ENCODE measurements at regions not wholly inside any gene's neighbourhood (a gene's known extent, or its start where the extent isn't known, plus 50 kb on each side); places are given as distances from the start of the nearest gene placed in this dataset.
A peak's percentile ranks its signal among the peaks of the same experiment; 100 is the strongest.
"Not testable (repeated sequence)": the region's sequence is repeated elsewhere in the genome, so short reads cannot be mapped to it uniquely, and the experiment has no call there.

- H3K4me3 ChIP-seq (ENCODE audit: low read length), result no peak overlapping the region
- DNase-seq (ENCODE audit: low read depth), result peak; percentile 40
- no peak for TF ChIP-seq CTCF (IDR thresholded peaks at IDR 0.05; ENCODE audit: insufficient read depth, low read depth, low read length, missing control alignments)
Measured at GRCh38 chr18:29849144-29849543, 1193.4 kb downstream of the DSC3 start.

- peak; percentile 47 for DNase-seq (ENCODE audit: low read depth)
- TF ChIP-seq CTCF (IDR thresholded peaks at IDR 0.05; ENCODE audit: insufficient read depth, low read depth, low read length, missing control alignments), result no peak
- H3K4me3 ChIP-seq (ENCODE audit: low read length), result no peak overlapping the region
Measured at GRCh38 chr18:29841631-29842030, 1200.9 kb downstream of the DSC3 start.

GRCh38 chr18:29840089-29840488, 1202.5 kb downstream of the DSC3 start:
- H3K4me3 ChIP-seq (ENCODE audit: low read length), result no peak overlapping the region
- no peak for TF ChIP-seq CTCF (IDR thresholded peaks at IDR 0.05; ENCODE audit: insufficient read depth, low read depth, low read length, missing control alignments)
- peak; percentile 96 for DNase-seq (ENCODE audit: low read depth)

- H3K4me3 ChIP-seq (ENCODE audit: low read length); DNase-seq (ENCODE audit: low read depth): not testable (repeated sequence)
Measured at GRCh38 chr18:29838961-29839360, 1203.6 kb downstream of the DSC3 start.

- H3K4me3 ChIP-seq (ENCODE audit: low read length), result no peak overlapping the region
- no peak for DNase-seq (ENCODE audit: low read depth)
- no peak for TF ChIP-seq CTCF (IDR thresholded peaks at IDR 0.05; ENCODE audit: insufficient read depth, low read depth, low read length, missing control alignments)
Measured at GRCh38 chr18:29838556-29838955, 1204.0 kb downstream of the DSC3 start.

GRCh38 chr18:29823671-29824070, 1218.9 kb downstream of the DSC3 start:
- TF ChIP-seq CTCF (IDR thresholded peaks at IDR 0.05; ENCODE audit: insufficient read depth, low read depth, low read length, missing control alignments), result no peak
- DNase-seq (ENCODE audit: low read depth), result peak; percentile 76
- no peak overlapping the region for H3K4me3 ChIP-seq (ENCODE audit: low read length)

GRCh38 chr18:29821544-29821943, 1221.0 kb downstream of the DSC3 start:
- no peak for DNase-seq (ENCODE audit: low read depth)
- no peak for TF ChIP-seq CTCF (IDR thresholded peaks at IDR 0.05; ENCODE audit: insufficient read depth, low read depth, low read length, missing control alignments)
- H3K4me3 ChIP-seq (ENCODE audit: low read length), result no peak overlapping the region

- no peak overlapping the region for H3K4me3 ChIP-seq (ENCODE audit: low read length)
- DNase-seq (ENCODE audit: low read depth), result peak; percentile 13
- no peak for TF ChIP-seq CTCF (IDR thresholded peaks at IDR 0.05; ENCODE audit: insufficient read depth, low read depth, low read length, missing control alignments)
Measured at GRCh38 chr18:29811519-29811918, 1231.0 kb downstream of the DSC3 start.
